ENCODE measurements at regions not wholly inside any gene's neighbourhood (a gene's known extent, or its start where the extent isn't known, plus 50 kb on each side); places are given as distances from the start of the nearest gene placed in this dataset.

- FAIRE-seq (no peak), DNase-seq (ENCODE audit: extremely low read depth in 1 of 4, low spot score in 3 of 4) (no peak), ATAC-seq (no peak)
- ChIA-PET CTCF (ENCODE audit: low intra/inter-chr PET ratio) (no interaction called here), POLR2A (no interaction called here)
- Histone ChIP-seq H3K27me3 (ENCODE audit: control insufficient read depth in 2 of 2, insufficient read depth in 2 of 2, low read length in 2 of 2) (no peaks in the 10 kb centered on the region), H3K79me2 (ENCODE audit: control insufficient read depth, insufficient read depth, low read length) (no peaks in the 10 kb centered on the region), H3K4me2 (ENCODE audit: insufficient read depth, low read length) (no peak overlapping the region), H3K4me3 (no peak overlapping the region), H3K9me3 (replicated peaks; ENCODE audit: control insufficient read depth, insufficient read depth, low read depth, low read length) (no peaks in the 10 kb centered on the region), H3K9me1 (ENCODE audit: control insufficient read depth, insufficient read depth, low read length) (no peaks in the 10 kb centered on the region), H3K36me3 (ENCODE audit: control insufficient read depth, insufficient read depth, low read length) (no peaks in the 10 kb centered on the region), H3K4me1 (replicated peaks in 1 of 2; ENCODE audit: control insufficient read depth in 2 of 2, insufficient read depth in 2 of 2, low read length in 2 of 2) (no peaks in the 10 kb centered on the region), H2AFZ (ENCODE audit: low read depth, low read length) (no peak overlapping the region), H4K20me1 (replicated peaks; ENCODE audit: control insufficient read depth, insufficient read depth, low read length) (no peaks in the 10 kb centered on the region), H3K27ac (ENCODE audit: extremely low read depth, low read depth, low read length) (no peak overlapping the region), H3K9ac (ENCODE audit: insufficient read depth in 1 of 2, low read depth in 2 of 2, low read length in 2 of 2) (no peak overlapping the region)
- no TSS peak for BruUV-seq (replicated peaks)
- intact Hi-C loops (cut with micrococcal nuclease) (loop anchor here (5.0 kb wide), 1 partner anchor 240 kb away; no protein-coding TSS in a partner anchor), in situ Hi-C loops (cut with MboI) (no loop called here)
- WGBS (ENCODE audit: insufficient coverage, low coverage, missing lambda C conversion rate) = 0% methylated on average over 1 of the region's 1 CpG
- TF ChIP-seq FOXJ2 (tag; IDR thresholded peaks at IDR 0.05) (no peak), FUS (optimal IDR thresholded peaks at IDR 0.05; ENCODE audit: low read depth, low read length) (no peak), HDGF (IDR thresholded peaks at IDR 0.05) (no peak), NFYB (IDR thresholded peaks at IDR 0.05; ENCODE audit: extremely low read depth, insufficient read length) (no peak), SAP30 (IDR thresholded peaks at IDR 0.05; ENCODE audit: borderline replicate concordance, insufficient read depth, low read depth, low read length, poor library complexity, severe bottlenecking) (no peak)
Observed at GRCh38 chrX:87337267-87337666, 180.3 kb upstream of the KLHL4 start.

- no TSS peak for BruUV-seq (replicated peaks)
- H2AFZ ChIP-seq (ENCODE audit: low read depth, low read length) = no peak overlapping the region
- intact Hi-C loops (cut with micrococcal nuclease) = loop anchor here (1.0 to 5.0 kb wide), 2 partner anchors 239 to 326 kb away; no protein-coding TSS in a partner anchor
- H3K27me3 ChIP-seq (ENCODE audit: control insufficient read depth in 2 of 2, insufficient read depth in 2 of 2, low read length in 2 of 2) = no peaks in the 10 kb centered on the region
- no peaks in the 10 kb centered on the region for H3K9me3 ChIP-seq (replicated peaks; ENCODE audit: control insufficient read depth, insufficient read depth, low read depth, low read length)
- ATAC-seq = peak; percentile 53; the same call in 1 of the 3 replicates
- H3K9ac ChIP-seq (ENCODE audit: insufficient read depth in 1 of 2, low read depth in 2 of 2, low read length in 2 of 2) = no peak overlapping the region
- in situ Hi-C loops (cut with MboI) = no loop called here
- no peak for FAIRE-seq
- POLR2A ChIA-PET = no interaction called here
- DNase-seq (ENCODE audit: extremely low read depth in 1 of 4, low spot score in 3 of 4) = peak in 2 of 4 experiments; percentile 2 to 20
- no peaks in the 10 kb centered on the region for H3K36me3 ChIP-seq (ENCODE audit: control insufficient read depth, insufficient read depth, low read length)
- H3K9me1 ChIP-seq (ENCODE audit: control insufficient read depth, insufficient read depth, low read length) = no peaks in the 10 kb centered on the region
- H3K27ac ChIP-seq (ENCODE audit: extremely low read depth, low read depth, low read length) = no peak overlapping the region
- no peak overlapping the region for H3K4me3 ChIP-seq
- H3K4me1 ChIP-seq (replicated peaks in 1 of 2; ENCODE audit: control insufficient read depth in 2 of 2, insufficient read depth in 2 of 2, low read length in 2 of 2) = no peaks in the 10 kb centered on the region
- H4K20me1 ChIP-seq (replicated peaks; ENCODE audit: control insufficient read depth, insufficient read depth, low read length) = no peaks in the 10 kb centered on the region
- CTCF ChIA-PET (ENCODE audit: low intra/inter-chr PET ratio) = interaction anchor here (2.0 kb wide), 1 partner anchor 325 kb away, joined by 11 read pairs; no protein-coding TSS in a partner anchor
- no peaks in the 10 kb centered on the region for H3K79me2 ChIP-seq (ENCODE audit: control insufficient read depth, insufficient read depth, low read length)
- H3K4me2 ChIP-seq (ENCODE audit: insufficient read depth, low read length) = no peak overlapping the region
- TF ChIP-seq ZNF124 (CRISPR knock-in tag; IDR thresholded peaks at IDR 0.05) = no peak
- TF ChIP-seq RAD21 (CRISPR knock-in tag; conservative IDR thresholded peaks at IDR 0.05 in 1 of 2, IDR thresholded peaks at IDR 0.05 in 1 of 2) = peak; percentile 57 to 66
- TF ChIP-seq CTCF (IDR thresholded peaks at IDR 0.05 in 2 of 3, conservative IDR thresholded peaks at IDR 0.05 in 1 of 3; ENCODE audit: insufficient read depth in 2 of 3, low read depth in 1 of 3, low read length in 3 of 3) = peak in 1 of 3 experiments; percentile 34; a peak in 1 of 6 replicates
Observed at GRCh38 chrX:87338510-87338909, 179.1 kb upstream of the KLHL4 start.
